HEK293 (cell line): ENCODE measurements at regions not wholly inside any gene's neighbourhood (a gene's known extent, or its start where the extent isn't known, plus 50 kb on each side); places are given as distances from the start of the nearest gene placed in this dataset.

Experiments used
- IKZF3 ChIP-seq: fragments of 450-650 bp; IDR thresholded peaks from 2 replicates; pipeline ENCODE4 v1.5.0; 2018; ENCODE audit warnings: missing biosample characterization, mild to moderate bottlenecking, missing genetic modification characterization, moderate library complexity
- ZNF184 ChIP-seq: fragments of 450-650 bp; IDR thresholded peaks from 2 replicates; pipeline ENCODE4 v1.5.1; 2018; ENCODE audit warnings: missing biosample characterization, mild to moderate bottlenecking, missing genetic modification characterization
- ZNF560 ChIP-seq: fragments of 450-650 bp; formaldehyde crosslinking; IDR thresholded peaks from 2 replicates; pipeline ENCODE4 v1.5.1; 2017; ENCODE audit warnings: missing biosample characterization, missing genetic modification characterization, borderline replicate concordance
- ZNF704 ChIP-seq: fragments of 450-650 bp; formaldehyde crosslinking; IDR thresholded peaks from 2 replicates; pipeline ENCODE4 v1.5.1; 2016; ENCODE audit warnings: missing biosample characterization, missing genetic modification characterization
- ZNF76 ChIP-seq: fragments of 450-650 bp; formaldehyde crosslinking; IDR thresholded peaks from 2 replicates; pipeline ENCODE4; 2016; ENCODE audit warnings: low read depth, missing biosample characterization, missing genetic modification characterization, borderline replicate concordance

- TF ChIP-seq ZNF704 (tag by site-specific recombination) (no peak), ZNF560 (tag by site-specific recombination) (no peak), IKZF3 (no peak), ZNF184 (tag by site-specific recombination) (no peak), ZNF76 (no peak)
Observed at GRCh38 chr9:73371801-73372200, 220.1 kb downstream of the ANXA1 start.
